Tibial artery (tissue), 4 donors: ENCODE measurements at regions not wholly inside any gene's neighbourhood (a gene's known extent, or its start where the extent isn't known, plus 50 kb on each side); places are given as distances from the start of the nearest gene placed in this dataset.

Source experiments
- DNase-seq, 2 donors: peaks; one replicate each; pipeline ENCODE4 v3.0.0-alpha.2; 2019
- H3K27ac ChIP-seq, 2 donors: fragments of 200-600 bp; sonication (generic) in 1 of 2; 1 replicate in 1 of 2; 2 replicates in 1 of 2; pipeline ENCODE4 v1.5.1; 2018 to 2019; ENCODE audit warnings: mild to moderate bottlenecking in 1 of 2
- H3K27me3 ChIP-seq, 2 donors: fragments of 200-600 bp; sonication (generic) in 1 of 2; one replicate each; pipeline versions ENCODE4 v1.5.1 to v1.6.0; 2016 to 2019
- H3K36me3 ChIP-seq, 3 donors: fragments of 200-600 bp; sonication (generic) in 2 of 3; one replicate each; pipeline ENCODE4 v1.5.1; 2016 to 2019; ENCODE audit warnings: mild to moderate bottlenecking in 2 of 3
- H3K4me1 ChIP-seq, 4 donors: fragments of 200-600 bp; sonication (generic) in 2 of 4; 1 replicate in 3 of 4; 2 replicates in 1 of 4; pipeline ENCODE4 v1.5.1; 2016 to 2019
- H3K4me3 ChIP-seq, 2 donors: fragments of 200-600 bp; sonication (generic) in 1 of 2; 1 replicate in 1 of 2; 2 replicates in 1 of 2; pipeline ENCODE4 v1.5.1; 2018 to 2019; ENCODE audit warnings: mild to moderate bottlenecking in 2 of 2
- H3K9me3 ChIP-seq, 3 donors: fragments of 200-600 bp; sonication (generic) in 1 of 3; one replicate each; pipeline ENCODE4 v1.5.1; 2016 to 2019
- CTCF ChIP-seq, 2 experiments: fragments of 200-600 bp in 1 of 2; fragments of 450-650 bp in 1 of 2; IDR thresholded peaks; one replicate each; pipeline ENCODE4 v1.5.1; 2017 to 2019; ENCODE audit warnings: antibody characterized with exemption in 2 of 2, mild to moderate bottlenecking in 1 of 2, moderate library complexity in 1 of 2
- intact Hi-C: fragments of 100-400 bp; cut with DNase I; formaldehyde crosslinking; loops from one replicate; pipeline ENCODE4 v1.15.0; 2023; ENCODE audit warnings: low total_unique reads

- peak; percentile 76 to 89 for DNase-seq
These were observed 50.4 kb upstream of the CIBAR2 start for GRCh38 chr16:85162478-85163277.

GRCh38 chr16:85163278-85164112 lies 51.2 kb upstream of the CIBAR2 start:
- Histone ChIP-seq H3K27me3 (no peaks in the 10 kb centered on the region), H3K36me3 (no peaks in the 10 kb centered on the region), H3K4me1 (peaks cover 0 to 81% (median 32%) of the 10 kb centered on the region in 4 donors), H3K9me3 (no peaks in the 10 kb centered on the region), H3K4me3 (no peak overlapping the region), H3K27ac (peak overlapping the region in 1 of 2 donors; percentile 59)
- DNase-seq = no peak
- intact Hi-C loops = no loop called here
- no peak for TF ChIP-seq CTCF (IDR thresholded peaks at IDR 0.05)

More at GRCh38 chr16:85162478-85163277, 50.4 kb upstream of the CIBAR2 start:
- intact Hi-C loops = no loop called here
- no peaks in the 10 kb centered on the region for H3K9me3 ChIP-seq
- TF ChIP-seq CTCF (IDR thresholded peaks at IDR 0.05) = no peak
- peaks cover 0 to 76% (median 30%) of the 10 kb centered on the region in 4 donors for H3K4me1 ChIP-seq
- peak overlapping the region; percentile 59 to 71 for H3K27ac ChIP-seq
- no peaks in the 10 kb centered on the region for H3K36me3 ChIP-seq
- H3K4me3 ChIP-seq = no peak overlapping the region
- no peaks in the 10 kb centered on the region for H3K27me3 ChIP-seq

GRCh38 chr16:85164431-85164830 lies 52.2 kb upstream of the CIBAR2 start:
- H3K36me3 ChIP-seq = no peaks in the 10 kb centered on the region
- peak overlapping the region in 1 of 2 donors; percentile 23 for H3K27ac ChIP-seq
- no peaks in the 10 kb centered on the region for H3K27me3 ChIP-seq
- intact Hi-C loops = no loop called here
- no peak overlapping the region for H3K4me3 ChIP-seq
- peaks cover 0 to 81% (median 35%) of the 10 kb centered on the region in 4 donors for H3K4me1 ChIP-seq
- no peaks in the 10 kb centered on the region for H3K9me3 ChIP-seq
- no peak for DNase-seq
- no peak for TF ChIP-seq CTCF (IDR thresholded peaks at IDR 0.05)

- H3K9me3 ChIP-seq = no peaks in the 10 kb centered on the region
- no peaks in the 10 kb centered on the region for H3K27me3 ChIP-seq
- intact Hi-C loops = no loop called here
- no peak overlapping the region for H3K4me3 ChIP-seq
- H3K4me1 ChIP-seq = peaks cover 0 to 80% (median 38%) of the 10 kb centered on the region in 4 donors
- DNase-seq = peak; percentile 73 to 83
- peak overlapping the region in 1 of 2 donors; percentile 23 for H3K27ac ChIP-seq
- no peak for TF ChIP-seq CTCF (IDR thresholded peaks at IDR 0.05)
- H3K36me3 ChIP-seq = no peaks in the 10 kb centered on the region
These were observed 52.7 kb upstream of the CIBAR2 start for GRCh38 chr16:85164838-85165516.

- H3K36me3 ChIP-seq = no peaks in the 10 kb centered on the region
- H3K27ac ChIP-seq = no peak overlapping the region
- DNase-seq = no peak
- TF ChIP-seq CTCF (IDR thresholded peaks at IDR 0.05) = no peak
- peaks cover 0 to 80% (median 37%) of the 10 kb centered on the region in 4 donors for H3K4me1 ChIP-seq
- H3K4me3 ChIP-seq = no peak overlapping the region
- no peaks in the 10 kb centered on the region for H3K27me3 ChIP-seq
- intact Hi-C loops = no loop called here
- H3K9me3 ChIP-seq = no peaks in the 10 kb centered on the region
These were observed 53.5 kb upstream of the CIBAR2 start for GRCh38 chr16:85165781-85166180.
